PFSK-1 (cell line): ENCODE measurements at regions not wholly inside any gene's neighbourhood (a gene's known extent, or its start where the extent isn't known, plus 50 kb on each side); places are given as distances from the start of the nearest gene placed in this dataset.

Experiments used
- FOXP2 ChIP-seq: optimal IDR thresholded peaks from 2 replicates; pipeline ENCODE3; 2011; ENCODE audit warnings: borderline replicate concordance, control low read depth, inconsistent platforms; ENCODE audit not compliant: insufficient read depth; ENCODE audit errors: extremely low read length, extremely low read depth
- POLR2AphosphoS5 ChIP-seq: IDR thresholded peaks from 2 replicates; pipeline ENCODE4 v1.6.1; 2012; ENCODE audit warnings: low read depth, mild to moderate bottlenecking, control low read depth, low read length, moderate library complexity
- SIN3A ChIP-seq: IDR thresholded peaks from 2 replicates; pipeline ENCODE4 v1.6.1; 2012; ENCODE audit warnings: mild to moderate bottlenecking, low read length, moderate library complexity, borderline replicate concordance; ENCODE audit not compliant: insufficient read depth
- TAF1 ChIP-seq: IDR thresholded peaks from 2 replicates; pipeline ENCODE4 v1.6.1; 2012; ENCODE audit warnings: low read length, control low read depth, borderline replicate concordance; ENCODE audit not compliant: insufficient read depth
- TF ChIP-seq, protein P1 (sequence below), 2 experiments: IDR thresholded peaks; 2 replicates each; pipeline versions ENCODE4 v1.6.1 to v1.8.0; 2011 to 2012; ENCODE audit warnings: low read depth in 2 of 2, low read length in 2 of 2, control low read depth in 1 of 2, inconsistent platforms in 1 of 2, mild to moderate bottlenecking in 1 of 2, moderate library complexity in 1 of 2; ENCODE audit not compliant: insufficient read depth in 1 of 2

DNA sequence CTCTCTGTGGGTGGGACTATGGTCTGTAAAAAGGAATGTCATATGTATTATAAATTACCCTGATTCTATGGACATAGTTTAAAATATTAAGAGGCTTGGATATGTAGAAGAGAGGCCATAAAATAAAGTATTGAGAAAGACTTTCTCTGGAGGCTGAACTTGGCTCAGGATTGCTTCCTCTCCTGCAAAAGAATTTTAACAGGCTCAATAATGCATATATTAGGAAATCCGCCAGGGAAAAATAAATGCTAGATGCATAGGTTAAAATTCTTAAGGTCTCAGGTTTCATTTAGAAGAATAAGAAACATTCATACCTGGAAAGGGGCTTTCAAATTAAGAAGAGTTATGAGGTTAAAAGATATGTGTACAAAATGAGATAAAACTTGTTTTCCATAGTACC is 424.3 kb downstream of the ARAP2 start:
- TF ChIP-seq, protein P1, sequence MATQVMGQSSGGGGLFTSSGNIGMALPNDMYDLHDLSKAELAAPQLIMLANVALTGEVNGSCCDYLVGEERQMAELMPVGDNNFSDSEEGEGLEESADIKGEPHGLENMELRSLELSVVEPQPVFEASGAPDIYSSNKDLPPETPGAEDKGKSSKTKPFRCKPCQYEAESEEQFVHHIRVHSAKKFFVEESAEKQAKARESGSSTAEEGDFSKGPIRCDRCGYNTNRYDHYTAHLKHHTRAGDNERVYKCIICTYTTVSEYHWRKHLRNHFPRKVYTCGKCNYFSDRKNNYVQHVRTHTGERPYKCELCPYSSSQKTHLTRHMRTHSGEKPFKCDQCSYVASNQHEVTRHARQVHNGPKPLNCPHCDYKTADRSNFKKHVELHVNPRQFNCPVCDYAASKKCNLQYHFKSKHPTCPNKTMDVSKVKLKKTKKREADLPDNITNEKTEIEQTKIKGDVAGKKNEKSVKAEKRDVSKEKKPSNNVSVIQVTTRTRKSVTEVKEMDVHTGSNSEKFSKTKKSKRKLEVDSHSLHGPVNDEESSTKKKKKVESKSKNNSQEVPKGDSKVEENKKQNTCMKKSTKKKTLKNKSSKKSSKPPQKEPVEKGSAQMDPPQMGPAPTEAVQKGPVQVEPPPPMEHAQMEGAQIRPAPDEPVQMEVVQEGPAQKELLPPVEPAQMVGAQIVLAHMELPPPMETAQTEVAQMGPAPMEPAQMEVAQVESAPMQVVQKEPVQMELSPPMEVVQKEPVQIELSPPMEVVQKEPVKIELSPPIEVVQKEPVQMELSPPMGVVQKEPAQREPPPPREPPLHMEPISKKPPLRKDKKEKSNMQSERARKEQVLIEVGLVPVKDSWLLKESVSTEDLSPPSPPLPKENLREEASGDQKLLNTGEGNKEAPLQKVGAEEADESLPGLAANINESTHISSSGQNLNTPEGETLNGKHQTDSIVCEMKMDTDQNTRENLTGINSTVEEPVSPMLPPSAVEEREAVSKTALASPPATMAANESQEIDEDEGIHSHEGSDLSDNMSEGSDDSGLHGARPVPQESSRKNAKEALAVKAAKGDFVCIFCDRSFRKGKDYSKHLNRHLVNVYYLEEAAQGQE (IDR thresholded peaks at IDR 0.05; ENCODE audit: insufficient read depth in 1 of 2, low read depth in 2 of 2, low read length in 2 of 2), result no peak
- no peak for TF ChIP-seq POLR2AphosphoS5
- TF ChIP-seq TAF1, result no peak
- TF ChIP-seq SIN3A, result no peak
- no peak for TF ChIP-seq FOXP2

DNA sequence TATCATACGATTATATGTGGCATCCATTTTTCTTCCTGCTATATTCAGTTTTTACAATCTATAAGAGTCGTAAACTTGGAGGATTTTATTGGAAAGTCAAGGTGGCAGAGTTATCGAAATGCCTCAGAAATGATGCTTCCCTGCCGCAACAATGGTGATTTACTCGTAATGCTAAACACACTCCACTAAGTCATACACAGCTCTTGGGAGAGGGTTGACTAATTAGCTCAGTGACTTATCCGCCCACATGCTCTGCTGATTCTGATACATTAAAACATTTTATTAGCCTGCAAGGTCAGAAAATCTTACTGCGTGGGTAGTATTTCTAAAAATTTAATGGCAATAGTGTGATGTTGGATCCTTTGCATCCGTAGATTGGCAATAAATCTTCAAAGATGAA is 420.1 kb downstream of the ARAP2 start:
- TF ChIP-seq TAF1, result no peak
- no peak for TF ChIP-seq SIN3A
- TF ChIP-seq FOXP2, result no peak
- no peak for TF ChIP-seq POLR2AphosphoS5
- TF ChIP-seq, protein P1 (IDR thresholded peaks at IDR 0.05; ENCODE audit: insufficient read depth in 1 of 2, low read depth in 2 of 2, low read length in 2 of 2), result no peak

DNA sequence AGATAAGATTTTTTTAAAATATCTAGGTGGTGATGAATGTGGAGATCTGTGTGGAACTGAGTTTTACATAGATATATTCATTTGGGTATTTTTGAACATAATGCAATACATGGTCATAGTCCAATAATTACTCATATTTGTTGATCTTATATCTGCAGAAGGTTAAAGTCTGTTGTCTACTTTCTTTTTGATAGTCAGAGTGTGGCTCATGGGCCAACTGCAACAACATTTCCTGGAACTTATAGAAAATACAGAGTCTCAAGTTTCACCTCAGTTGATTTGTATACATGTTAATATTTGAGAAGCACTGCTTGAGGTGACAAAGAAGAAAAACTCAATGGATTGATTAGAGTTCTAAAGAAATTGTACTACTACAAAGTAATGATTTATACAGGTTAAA is 408.4 kb downstream of the ARAP2 start:
- no peak for TF ChIP-seq POLR2AphosphoS5
- no peak for TF ChIP-seq SIN3A
- TF ChIP-seq FOXP2, result no peak
- TF ChIP-seq, protein P1 (IDR thresholded peaks at IDR 0.05; ENCODE audit: insufficient read depth in 1 of 2, low read depth in 2 of 2, low read length in 2 of 2), result no peak
- TF ChIP-seq TAF1, result no peak

DNA sequence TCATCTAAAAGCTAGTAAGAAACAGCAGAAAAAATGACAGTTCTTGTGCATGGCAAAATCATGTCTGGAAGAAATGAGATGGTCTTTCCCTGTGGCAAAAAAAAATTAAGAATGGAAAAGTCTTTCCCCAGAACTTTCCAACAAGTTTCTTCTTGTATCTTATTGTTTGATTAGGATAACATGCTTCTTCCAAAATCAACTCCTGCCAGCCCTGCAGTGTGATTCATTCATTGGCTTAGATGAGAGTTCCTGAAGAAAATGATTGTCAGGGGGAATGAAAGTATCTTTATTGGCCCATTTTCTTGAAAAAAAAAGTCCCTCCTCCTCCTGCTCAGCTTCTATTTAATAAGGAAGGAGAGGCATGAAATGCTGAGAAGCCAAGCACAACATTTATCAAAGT is 407.7 kb downstream of the ARAP2 start:
- TF ChIP-seq POLR2AphosphoS5, result no peak
- TF ChIP-seq SIN3A, result no peak
- no peak for TF ChIP-seq FOXP2
- TF ChIP-seq TAF1, result no peak
- TF ChIP-seq, protein P1 (IDR thresholded peaks at IDR 0.05; ENCODE audit: insufficient read depth in 1 of 2, low read depth in 2 of 2, low read length in 2 of 2), result no peak

DNA sequence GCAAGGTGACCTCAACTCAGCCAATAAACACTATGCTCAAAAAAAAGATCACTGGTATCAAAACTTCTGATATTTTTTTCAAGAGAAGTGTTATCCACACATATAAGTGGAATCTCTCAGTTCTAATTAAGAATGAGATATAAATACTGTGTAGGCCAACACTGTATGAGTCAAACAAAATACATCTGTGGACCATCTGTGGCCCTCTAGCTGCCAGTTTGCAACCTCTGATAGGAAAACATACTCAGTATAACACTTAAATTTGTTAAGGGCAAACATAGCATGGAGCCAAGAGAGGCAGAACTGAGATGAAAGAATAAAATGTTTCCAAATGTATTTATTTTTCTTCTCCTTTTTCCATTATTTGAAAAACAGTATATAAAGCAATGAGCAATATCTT is 377.3 kb downstream of the ARAP2 start:
- no peak for TF ChIP-seq TAF1
- TF ChIP-seq, protein P1 (IDR thresholded peaks at IDR 0.05; ENCODE audit: insufficient read depth in 1 of 2, low read depth in 2 of 2, low read length in 2 of 2), result no peak
- TF ChIP-seq FOXP2, result no peak
- no peak for TF ChIP-seq SIN3A
- TF ChIP-seq POLR2AphosphoS5, result no peak
